ENCODE measurements at regions not wholly inside any gene's neighbourhood (a gene's known extent, or its start where the extent isn't known, plus 50 kb on each side); places are given as distances from the start of the nearest gene placed in this dataset.
"Not testable (repeated sequence)": the region's sequence is repeated elsewhere in the genome, so short reads cannot be mapped to it uniquely, and the experiment has no call there.

GRCh38 chr4:38519666-38520065, 144.3 kb upstream of the KLF3 start:
- no peak for DNase-seq

- no peak for DNase-seq
Measured at GRCh38 chr4:38523054-38523453, 140.9 kb upstream of the KLF3 start.

GRCh38 chr4:38523524-38524448, 140.2 kb upstream of the KLF3 start:
- DNase-seq: no peak

GRCh38 chr4:38526412-38526811, 137.6 kb upstream of the KLF3 start:
- no peak for DNase-seq

- peak; percentile 39 for DNase-seq
Measured at GRCh38 chr4:38529189-38530115, 134.5 kb upstream of the KLF3 start.

GRCh38 chr4:38530486-38530885, 133.5 kb upstream of the KLF3 start:
- no peak for DNase-seq

- peak; percentile 83 for DNase-seq
Measured at GRCh38 chr4:38531141-38531727, 132.8 kb upstream of the KLF3 start.

GRCh38 chr4:38532908-38533499, 131.0 kb upstream of the KLF3 start:
- DNase-seq: no peak

GRCh38 chr4:38534344-38535045, 129.5 kb upstream of the KLF3 start:
- no peak for DNase-seq

GRCh38 chr4:38535071-38535470, 128.9 kb upstream of the KLF3 start:
- DNase-seq: not testable (repeated sequence)

- no peak for DNase-seq
Measured at GRCh38 chr4:38535717-38536116, 128.3 kb upstream of the KLF3 start.

- no peak for DNase-seq
Measured at GRCh38 chr4:38536716-38537115, 127.3 kb upstream of the KLF3 start.

GRCh38 chr4:38537666-38538065, 126.3 kb upstream of the KLF3 start:
- DNase-seq: no peak

GRCh38 chr4:38538517-38538916, 125.5 kb upstream of the KLF3 start:
- DNase-seq: no peak

GRCh38 chr4:38539501-38539900, 124.5 kb upstream of the KLF3 start:
- no peak for DNase-seq

GRCh38 chr4:38547052-38547451, 116.9 kb upstream of the KLF3 start:
- DNase-seq: no peak

GRCh38 chr4:38548256-38548655, 115.7 kb upstream of the KLF3 start:
- DNase-seq: no peak

- no peak for DNase-seq
Measured at GRCh38 chr4:38559374-38559773, 104.6 kb upstream of the KLF3 start.

- no peak for DNase-seq
Measured at GRCh38 chr4:38560340-38560739, 103.7 kb upstream of the KLF3 start.

GRCh38 chr4:38560768-38561558, 103.0 kb upstream of the KLF3 start:
- DNase-seq: no peak

- no peak for DNase-seq
Measured at GRCh38 chr4:38562751-38563198, 101.2 kb upstream of the KLF3 start.
